GM19240 (cell line): ENCODE measurements at regions not wholly inside any gene's neighbourhood (a gene's known extent, or its start where the extent isn't known, plus 50 kb on each side); places are given as distances from the start of the nearest gene placed in this dataset.

Experiments used
- DNase-seq: peaks from one replicate; pipeline ENCODE4 v3.0.0; 2011; ENCODE audit warnings: low spot score; ENCODE audit not compliant: insufficient read length

DNA sequence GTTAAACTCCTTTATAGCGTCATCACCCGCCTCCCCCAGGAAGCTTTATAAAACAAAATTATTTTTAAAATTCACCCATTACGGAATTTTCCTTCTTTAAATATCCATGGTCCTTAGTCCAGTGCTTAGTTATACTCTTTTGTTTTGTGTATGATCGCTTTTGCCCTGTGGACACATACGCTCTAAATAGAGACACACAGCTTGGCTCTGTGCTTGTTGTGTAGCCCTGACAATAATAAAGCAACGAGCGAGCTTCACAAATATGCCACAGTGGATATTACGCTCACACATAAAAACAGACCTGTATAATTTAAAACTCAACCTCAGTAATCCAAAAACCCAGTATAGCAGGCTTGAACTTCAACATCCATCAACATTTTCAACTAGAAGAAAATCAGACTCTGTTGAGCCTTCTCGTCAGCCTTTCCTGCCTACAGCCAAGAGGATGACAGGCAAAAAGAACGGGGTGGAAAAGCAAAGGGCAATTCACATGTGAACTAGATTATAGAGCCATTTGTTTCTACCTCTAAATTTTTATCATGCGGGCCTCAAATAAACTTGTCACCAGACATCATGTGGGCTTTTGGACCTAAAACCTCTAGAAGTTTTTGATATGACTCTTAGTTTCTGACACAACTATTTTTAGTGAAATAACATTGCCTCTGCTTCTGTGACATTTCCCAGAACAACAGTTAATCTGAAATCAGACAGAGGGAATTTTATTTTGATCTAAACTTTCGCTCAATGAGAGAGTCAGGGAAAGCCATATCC lies 89.6 kb upstream of the THBS1 start:
- no peak for DNase-seq

DNA sequence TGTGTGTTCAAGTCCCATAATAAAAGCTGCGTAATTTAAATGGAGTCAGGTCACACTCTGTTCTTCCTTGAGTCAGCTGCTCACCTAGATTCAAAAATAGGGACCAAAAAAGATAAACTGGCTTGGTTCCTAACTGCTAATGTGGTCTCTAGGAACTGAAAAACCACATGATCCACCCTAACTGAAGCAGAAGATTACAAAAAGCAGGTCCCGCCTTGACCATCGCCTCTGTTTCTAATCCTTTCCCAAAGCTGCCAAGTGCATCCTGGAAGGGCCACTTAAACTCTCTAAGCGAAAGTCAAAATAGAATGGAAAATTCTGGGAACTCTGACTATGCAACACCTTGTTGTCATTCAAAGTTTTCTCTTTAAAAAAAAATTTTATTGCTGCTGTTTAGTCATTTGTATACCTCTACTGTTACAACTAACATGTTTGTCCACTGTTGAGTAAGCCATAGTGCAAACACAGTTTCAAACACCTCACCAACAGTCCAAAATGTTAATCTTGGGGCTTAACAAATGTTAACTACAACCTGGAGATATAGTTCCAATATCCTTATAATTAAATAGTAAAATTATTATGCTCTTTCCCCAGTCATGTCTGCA lies 88.9 kb upstream of the THBS1 start:
- no peak for DNase-seq

DNA sequence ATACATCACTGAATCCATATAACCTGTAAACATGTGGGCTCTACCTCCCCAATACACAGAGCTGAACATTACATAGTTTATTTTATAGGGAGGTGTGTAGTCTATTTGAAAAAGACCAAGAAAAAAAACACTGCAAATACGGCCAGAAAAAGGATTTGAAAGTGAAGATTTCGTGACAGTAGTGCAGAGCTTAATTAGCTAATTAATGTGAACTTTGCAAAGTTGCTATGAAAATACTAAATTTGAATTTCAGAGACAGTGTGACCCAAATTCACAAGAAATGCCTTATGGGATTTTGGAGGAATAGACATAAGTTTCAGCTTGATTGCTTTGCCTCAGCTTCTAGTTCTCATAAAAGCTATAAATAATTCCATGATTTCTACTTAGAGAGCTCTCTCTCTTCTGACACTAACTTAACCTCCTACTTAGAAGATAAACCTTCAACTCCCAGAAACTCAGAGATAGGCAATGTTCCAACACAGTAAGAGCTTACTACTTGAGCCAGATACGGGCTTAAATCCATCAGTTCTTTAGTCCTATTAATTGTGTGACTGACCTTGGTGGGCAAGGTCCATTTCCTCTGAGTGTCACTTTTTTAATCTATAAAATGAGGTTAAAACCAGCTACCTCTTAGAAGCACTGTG lies 87.3 kb upstream of the THBS1 start:
- no peak for DNase-seq

DNA sequence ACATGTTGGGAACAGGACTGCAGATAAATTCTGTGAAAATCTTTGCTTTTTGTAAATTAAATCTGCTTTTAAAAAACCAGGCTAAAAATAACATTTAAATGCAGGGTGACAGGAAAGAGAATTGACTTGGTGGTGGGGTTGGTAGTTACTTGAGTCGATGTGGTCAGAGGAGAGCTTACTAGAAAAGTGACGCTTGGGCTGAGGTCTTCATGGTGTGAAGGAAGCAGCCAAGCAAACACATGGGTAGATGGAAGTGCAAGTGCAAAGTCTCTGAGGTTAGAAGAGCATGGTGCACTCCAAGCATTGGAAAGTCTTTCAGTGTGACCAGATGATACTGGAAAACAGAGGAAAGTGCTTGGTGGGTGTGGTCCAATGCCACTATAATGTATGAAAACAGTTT lies 86.4 kb upstream of the THBS1 start:
- DNase-seq: no peak

DNA sequence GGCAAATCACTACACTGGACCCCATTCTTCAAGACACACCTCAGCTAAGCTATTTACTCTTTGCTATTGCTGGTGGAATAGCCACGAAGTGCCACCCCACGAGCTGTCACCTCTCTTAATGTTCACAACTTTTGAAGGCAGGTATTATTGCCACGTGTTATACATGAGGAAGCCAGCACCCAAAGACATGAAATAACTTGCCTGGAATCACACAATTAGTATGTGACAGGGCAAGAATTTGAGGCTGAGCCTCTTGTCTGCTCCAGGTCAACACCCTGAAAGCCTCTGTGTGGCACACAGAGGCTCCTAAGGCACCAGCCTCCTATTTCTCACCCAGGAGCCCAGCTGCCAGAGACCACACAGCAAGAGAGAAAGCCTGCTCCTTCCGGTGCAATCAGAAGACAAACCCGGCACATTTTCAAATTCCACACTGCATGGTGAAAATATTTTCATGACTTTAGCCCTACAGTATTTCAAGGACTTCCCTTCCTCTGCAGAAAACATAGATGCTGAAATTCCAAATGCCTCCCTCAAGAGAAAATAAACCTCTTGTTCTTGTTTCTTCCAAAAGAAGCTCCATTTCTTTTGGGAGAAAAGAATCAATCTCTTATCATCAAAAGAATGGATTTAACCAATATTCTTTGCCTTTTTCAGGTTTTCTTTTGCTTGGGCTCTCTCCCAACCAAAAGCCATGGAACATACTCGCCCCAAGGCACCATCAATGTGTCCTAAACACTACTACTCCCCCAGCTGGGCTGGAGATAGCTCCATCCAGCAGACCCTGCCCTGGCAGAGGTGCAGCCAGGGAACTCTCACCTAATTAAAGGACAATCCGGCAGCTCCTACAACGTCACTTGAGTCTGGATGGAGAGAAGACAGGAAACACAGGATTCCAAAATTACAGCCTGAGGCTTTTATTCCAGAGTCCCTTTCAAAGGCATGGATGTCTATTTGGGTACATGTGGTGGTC lies 84.7 kb upstream of the THBS1 start:
- DNase-seq: no peak

DNA sequence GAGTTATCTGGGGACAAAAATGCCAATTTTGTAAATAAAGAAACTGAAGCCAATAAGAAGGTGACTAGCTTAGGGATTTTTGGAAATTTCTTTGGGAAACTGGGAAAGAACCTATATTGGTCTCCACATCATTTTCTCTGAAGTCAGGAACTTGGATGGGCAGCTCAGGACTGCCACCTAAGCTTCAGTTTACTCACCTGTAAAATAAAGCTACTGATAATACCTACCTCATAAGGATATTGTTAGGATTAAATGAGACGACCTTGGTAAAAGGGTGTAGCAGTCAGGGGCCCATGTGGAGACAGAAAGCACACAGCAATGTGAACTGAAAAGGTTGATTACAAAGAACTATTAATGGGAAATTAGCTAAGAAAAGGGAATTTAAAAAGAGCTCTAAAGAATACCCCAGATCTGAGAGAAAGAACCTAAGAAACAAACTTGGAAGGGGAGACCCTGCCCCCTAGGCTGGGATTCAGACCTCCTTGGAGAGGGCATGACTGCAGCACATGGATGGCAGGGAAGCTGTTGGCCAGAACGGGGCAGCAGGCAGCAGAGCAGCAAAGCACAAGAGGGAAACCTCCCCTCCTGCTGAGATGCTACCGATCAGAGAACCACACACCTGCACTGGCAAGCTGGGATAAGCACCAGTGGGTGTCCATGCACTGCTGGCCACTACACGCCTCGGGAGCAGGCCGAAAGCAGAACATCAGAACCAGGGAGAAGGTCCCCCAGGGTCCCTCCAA lies 83.7 kb upstream of the THBS1 start:
- DNase-seq: no peak

DNA sequence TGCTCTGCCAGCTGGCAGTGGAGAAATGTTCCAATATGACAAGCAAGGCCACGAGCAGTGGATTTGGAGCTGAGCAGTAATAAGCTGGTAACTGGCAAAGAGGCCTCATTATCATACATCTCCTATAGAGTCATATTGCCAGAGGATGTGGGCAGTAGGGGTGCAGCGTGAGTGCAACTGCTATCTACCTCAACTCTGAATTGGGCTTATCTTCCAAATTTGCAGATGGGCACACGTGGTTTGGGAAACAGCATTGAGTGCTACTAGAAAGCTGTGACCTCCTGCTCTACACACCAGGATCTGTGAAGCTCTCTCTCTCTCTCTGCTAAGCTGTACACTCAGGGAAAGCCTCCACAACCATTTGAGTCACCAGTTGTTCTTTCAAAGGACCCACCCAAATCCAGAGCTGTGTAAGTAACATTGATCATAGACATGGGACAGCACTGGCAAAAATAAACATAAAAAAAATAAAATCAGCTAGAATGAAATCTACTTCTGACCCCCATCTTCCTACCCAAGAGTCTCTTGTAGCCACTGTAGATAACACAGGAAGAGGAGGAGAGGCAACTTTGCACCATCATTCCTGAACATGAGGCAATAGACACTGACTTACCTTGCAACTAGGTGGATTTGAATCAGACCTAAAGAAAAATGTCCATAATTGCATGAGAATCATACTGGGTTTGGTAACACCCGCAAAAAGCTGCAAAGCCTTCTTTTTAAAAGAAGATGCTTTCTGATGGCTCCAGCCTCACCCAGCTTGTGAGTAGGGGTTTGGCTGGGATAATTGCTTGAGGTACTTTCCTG lies 82.9 kb upstream of the THBS1 start:
- DNase-seq: no peak

DNA sequence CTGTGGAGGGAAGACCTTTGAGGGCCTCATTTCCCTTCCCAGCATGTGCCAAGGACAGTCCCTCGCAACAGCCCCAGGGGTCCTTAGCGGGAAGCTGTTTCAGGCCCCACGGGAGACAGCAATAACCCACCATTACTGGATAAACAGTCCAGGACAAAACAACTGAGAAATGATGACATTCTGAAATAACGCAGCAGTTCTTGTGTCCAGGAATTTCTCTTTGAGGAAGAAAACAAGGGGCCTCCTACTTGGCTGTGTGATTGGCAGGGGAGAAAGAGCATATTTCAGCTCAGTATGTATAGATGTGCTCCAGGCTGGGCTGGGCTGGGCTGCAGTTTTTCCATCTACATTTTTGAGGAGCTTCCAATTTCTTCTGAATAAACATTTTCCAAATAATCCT lies 82.2 kb upstream of the THBS1 start:
- DNase-seq: no peak

DNA sequence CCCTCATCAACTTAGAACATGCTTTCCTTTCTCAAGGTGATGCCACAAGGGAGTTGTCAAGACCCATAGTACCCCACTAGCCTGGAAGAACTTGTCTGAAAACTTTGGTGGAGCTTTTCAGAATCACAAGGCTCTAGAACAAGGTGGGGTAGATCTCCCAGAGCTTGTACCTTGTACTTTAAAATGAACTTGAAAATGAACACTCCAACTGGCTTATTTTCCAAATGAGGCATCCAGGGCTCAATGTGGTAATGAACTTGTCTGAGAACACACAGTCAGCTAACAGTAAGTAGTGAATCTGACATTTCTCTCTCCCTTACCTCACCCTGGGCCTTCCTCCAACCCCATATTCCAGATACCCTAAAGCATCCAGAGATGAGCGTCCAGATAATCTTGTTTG lies 81.8 kb upstream of the THBS1 start:
- DNase-seq: no peak

DNA sequence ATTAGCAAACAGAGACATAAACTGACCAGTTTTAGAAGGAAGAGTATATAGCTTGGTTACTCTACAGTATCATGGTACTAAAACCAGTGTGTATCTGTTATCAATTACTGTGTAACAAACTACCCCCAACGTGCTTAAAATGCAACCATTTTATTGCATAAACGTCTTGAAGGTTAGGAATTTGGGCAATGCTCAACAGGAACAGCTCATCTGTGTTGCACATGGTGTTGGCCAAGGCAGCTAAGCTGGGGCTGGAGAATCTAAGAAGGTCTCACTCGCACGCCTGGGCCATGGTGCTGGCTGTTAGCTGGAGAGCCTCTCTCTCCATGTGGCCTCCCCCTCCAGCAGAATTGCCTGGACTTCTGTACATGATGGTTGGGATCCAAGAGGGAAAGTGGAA lies 81.2 kb upstream of the THBS1 start:
- no peak for DNase-seq

DNA sequence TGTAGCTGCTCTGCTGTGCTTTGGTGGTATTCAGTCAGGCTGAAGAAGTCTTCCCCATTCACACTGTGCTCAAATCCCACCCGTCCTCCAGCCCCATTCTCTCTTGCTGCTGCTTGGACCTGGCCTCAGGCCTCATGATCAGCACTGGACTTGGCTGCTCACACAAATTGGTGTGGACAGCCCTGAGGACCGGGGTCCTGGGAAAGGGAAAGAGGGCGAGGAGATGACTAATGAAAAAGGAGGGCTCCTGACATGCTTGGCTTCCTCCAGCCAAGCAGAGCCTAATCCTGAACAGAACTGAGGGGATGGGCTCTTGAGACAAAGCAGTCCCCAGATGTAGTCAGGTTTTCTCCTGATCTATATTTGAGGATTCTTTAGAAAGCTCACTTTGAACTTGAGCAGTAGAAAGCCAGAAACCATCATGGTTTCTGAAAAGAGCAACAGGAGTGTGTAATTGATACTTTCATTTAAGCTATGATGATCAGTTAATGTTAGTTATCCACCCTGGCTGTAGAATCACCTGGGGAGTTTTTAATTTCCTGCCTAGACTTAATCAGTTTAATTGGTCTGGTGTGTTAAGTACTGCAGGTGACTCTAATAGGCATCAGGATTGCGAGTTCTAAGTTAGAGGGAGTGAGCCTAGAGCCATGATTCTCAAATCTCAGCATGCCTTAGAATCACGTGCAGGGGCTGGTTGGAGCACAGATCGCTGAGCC lies 79.4 kb upstream of the THBS1 start:
- no peak for DNase-seq

DNA sequence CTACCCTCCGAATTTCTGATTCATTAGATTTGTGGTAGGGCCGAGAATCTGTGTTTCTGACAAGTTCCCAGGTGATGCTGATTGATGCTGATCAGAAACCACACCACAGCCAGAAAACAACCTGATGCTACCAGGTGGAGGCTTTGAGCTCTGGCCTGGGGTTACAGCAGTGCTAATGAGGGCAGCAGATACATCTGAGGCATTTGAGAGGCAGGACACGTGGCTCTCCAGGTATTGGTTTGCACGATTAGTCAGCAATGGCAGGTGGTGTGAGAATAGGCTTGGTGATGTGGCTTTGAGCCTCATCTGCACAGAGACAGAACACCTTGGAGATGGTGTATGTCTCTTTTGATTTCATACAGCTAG lies 78.8 kb upstream of the THBS1 start:
- no peak for DNase-seq

DNA sequence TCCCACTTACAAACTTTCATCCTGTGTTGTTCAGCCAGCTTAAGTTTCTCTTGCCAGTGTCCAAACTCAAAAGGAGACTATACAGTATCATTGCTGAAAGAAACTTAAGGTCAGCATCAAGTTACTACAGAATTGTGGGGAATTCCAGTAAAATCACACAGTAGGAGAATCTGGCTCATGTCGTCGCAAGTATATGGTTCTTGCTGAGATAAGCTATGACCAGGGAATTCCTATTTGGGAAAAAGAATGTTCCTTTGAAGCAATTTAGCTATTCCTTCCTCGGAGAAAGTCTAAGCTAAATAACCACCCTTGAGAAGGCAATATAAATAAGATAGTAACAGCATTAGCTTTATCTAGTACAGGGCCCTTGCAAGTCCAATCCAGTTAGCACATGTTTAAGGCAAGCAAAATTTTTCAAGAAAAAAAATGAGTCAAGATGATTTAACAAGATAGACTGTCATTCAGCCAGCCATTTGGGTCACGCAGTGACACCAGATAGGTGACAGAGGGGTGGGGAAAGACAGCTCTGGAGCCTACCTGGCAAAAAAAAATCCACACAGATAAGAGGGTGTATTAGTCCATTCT lies 78.2 kb upstream of the THBS1 start:
- DNase-seq: no peak

DNA sequence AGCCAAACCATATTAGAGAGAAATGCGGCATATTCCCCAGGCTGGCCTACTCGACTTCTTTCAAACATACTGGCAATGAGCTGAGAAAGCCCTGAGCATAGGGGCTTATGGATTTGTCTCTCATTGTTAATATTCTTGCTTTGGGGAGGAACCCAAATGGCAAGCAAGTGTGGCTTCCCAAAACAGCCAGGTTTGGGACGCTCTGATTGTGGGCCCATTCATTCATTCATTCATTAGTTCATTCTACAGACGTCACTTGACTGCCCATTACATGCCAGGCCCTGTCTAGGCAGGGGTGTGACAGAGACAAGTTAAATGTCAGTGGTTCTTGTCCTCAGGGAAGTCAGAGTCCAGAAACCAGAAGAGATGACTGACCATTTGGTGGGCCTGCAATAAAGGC lies 77.4 kb upstream of the THBS1 start:
- no peak for DNase-seq

DNA sequence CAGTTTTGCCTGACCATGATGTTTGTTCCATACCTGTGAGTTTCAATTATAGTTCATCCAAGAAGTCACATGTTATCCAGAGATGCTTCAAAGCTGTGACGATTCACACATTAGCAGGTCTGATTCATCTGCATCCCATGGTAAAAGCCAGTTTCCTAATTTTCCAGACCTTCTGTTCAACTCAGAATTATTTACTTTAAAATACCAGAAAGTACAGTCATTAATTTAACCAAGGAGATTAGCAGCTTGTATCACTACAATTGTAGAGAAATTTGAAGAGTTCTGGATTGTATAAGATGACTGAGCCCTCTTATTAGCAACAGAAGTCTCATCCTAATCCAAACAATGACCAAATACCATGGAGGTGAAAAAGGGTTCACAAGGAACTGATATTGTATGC lies 76.1 kb upstream of the THBS1 start:
- no peak for DNase-seq

DNA sequence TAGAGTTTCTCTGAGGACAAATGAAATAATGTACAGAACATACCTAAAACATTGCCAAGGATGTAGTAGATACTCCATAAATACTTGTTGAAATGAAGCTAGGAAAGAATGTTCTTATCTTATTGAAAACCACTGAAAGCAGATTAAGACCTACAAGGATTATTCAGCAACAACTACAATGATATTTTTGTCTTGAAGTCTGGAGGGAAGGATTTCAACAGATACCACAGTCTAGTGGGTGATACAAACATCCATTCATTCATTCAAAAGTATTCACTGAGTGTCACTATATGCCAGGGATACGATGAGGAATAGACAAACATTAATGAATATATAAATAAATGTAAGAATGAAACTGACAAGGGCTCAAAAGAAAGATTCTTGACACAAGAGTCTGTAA lies 74.7 kb upstream of the THBS1 start:
- no peak for DNase-seq

DNA sequence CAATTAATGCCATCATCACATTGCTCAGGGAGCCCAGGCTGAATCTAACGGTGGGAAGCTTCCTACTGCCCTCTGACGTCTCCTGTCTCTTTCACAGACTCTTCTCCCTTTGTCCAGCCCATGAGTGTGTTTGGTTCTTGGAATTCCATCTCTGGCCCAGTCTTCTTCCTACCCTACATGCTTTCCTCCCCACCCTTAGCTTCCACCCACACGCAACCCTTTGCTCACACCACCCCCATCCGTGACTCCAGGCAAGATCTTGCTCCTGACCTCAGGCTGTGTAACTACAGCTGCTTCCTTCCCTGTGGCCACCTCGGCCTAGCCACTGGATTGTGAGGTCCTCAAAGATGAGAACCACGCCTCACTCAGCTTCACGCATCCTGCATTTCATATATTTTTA lies 72.3 kb upstream of the THBS1 start:
- no peak for DNase-seq

DNA sequence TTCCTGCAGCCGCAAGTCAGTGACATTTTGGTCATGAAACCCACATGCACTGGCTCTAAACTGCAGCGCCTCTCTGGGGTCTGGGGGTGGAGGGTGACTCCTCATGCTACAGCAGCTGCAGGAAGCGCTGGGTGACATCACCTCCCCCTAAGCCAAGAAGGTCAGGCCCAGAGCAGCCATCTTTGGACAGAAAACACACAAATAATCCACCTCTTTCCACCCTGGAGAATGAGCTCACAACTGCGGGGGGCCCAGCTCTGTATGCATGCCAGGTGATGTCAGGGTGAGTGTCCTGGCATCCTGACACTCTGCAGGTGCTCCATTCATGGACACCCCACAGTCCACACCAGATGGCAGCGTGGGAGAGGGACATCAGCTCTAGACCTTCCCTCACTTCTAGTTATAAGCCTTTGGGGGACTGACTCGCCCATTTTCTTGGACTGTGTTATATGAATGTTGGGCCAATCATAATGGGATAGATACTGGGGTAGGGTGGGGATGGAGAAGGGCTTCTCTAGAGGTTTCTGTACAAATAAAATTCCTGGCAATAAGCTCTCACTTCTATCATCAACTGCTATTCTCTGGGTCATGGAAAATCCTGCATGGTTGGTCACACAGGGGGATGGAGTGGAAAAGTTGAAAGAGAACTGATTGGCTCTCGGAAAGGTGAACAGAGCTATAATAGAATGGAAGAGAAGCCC lies 70.7 kb upstream of the THBS1 start:
- DNase-seq: no peak
